ENCODE measurements at regions not wholly inside any gene's neighbourhood (a gene's known extent, or its start where the extent isn't known, plus 50 kb on each side); places are given as distances from the start of the nearest gene placed in this dataset.

DNA sequence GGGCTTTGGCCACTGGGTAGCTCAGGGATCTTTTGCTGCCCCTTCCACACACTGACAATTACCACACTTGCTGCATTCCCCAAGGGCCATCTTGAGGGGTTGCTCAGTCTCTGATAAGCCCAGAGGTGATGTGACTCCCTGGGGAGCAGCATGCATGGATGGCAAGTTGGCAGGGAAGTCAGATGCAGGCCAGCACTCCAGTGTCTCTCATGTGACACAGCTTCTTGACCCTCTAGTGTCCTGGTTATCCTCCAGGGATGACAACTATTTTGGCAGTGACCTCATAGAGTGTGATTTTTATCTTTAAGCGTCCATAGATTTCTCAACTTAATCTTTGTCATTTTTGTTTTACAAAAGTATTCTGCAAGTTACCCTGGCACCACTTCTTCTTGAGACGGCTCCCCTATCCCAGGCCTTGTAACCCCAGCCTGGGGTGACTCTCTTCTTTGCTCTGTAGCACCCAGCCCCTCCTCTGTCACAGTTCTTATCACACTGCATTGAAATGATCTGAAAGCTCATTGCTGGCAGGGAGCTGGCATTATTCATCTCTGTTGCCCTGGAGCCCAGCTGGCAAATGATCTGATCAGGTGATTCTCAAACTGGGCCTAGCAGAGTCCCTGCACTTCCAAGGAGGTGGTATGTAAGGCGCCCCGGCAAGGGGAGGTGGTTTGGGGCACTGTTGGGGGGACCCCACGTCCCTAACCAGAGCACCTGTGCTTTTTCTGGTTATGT lies 72.6 kb downstream of the TENT5C start:
- DNase-seq (ENCODE audit: low read depth), result no peak

DNA sequence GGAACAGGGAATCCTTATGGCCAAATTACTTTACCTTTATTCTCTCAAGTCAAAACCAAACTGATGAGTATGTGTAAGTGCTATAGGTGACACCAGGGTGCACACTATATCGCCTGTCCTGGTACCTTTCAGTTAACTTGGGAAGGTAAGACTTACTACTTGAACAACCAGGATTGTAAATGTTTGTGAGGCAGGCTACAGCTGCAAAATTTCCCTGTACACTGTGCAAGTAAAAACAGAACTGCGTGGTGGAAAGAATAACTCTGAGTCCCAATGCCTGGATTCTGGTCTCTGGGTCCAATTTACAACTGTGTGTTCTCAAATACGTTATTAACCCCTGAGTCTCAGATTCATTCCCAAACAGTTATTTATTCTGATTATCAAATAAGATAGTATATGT lies 73.5 kb downstream of the TENT5C start:
- no peak for DNase-seq (ENCODE audit: low read depth)

DNA sequence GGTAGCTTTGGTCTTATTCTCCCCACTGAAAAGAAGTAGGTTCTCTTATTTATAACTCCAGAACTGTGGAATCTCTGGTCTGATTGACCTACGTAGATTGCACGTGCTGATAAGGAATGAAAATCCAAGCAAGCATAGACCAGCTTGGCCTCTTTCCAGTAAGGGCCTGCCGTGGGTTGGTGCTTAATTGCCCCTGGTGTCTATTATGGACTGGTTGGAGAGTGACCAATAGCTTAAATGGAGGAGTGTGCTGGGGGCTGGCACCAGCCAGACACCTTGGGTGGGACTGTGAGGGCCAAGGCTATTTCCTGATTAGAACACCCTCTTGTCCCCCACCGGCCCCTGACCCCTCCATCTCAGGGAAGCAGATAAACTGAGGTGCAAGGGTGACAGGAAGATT lies 74.0 kb downstream of the TENT5C start:
- no peak for DNase-seq (ENCODE audit: low read depth)

DNA sequence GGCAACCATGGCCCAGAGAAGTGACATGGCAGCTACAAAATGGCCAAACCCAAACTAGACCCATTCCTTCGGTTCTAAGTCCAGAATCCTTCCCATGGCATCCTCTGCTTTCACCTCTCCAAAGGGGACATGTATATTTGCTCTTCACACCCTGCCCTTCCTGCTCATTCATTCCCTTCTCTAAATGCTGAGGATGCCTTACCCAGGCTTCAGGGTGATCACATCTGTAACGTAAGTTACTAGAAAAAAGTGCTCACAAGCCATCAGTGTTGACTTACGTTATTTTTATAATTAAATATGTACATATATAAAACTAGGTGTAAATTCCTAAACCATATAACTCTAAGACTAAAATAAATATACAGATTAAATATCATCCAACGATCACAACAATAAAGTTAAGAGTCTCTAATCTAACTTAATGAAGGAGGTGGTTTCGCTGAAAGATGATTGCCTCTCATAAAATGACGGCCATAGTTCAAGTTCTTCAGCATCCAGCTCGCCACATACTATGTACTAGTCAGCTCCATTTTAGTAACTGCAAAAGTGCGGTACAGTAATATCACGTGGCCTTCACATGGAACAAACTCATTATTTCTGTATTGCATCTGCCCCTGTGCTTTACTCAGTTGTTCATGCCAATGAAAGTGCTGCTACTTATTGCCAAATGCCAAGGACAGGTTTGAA lies 74.6 kb downstream of the TENT5C start:
- no peak for DNase-seq (ENCODE audit: low read depth)

DNA sequence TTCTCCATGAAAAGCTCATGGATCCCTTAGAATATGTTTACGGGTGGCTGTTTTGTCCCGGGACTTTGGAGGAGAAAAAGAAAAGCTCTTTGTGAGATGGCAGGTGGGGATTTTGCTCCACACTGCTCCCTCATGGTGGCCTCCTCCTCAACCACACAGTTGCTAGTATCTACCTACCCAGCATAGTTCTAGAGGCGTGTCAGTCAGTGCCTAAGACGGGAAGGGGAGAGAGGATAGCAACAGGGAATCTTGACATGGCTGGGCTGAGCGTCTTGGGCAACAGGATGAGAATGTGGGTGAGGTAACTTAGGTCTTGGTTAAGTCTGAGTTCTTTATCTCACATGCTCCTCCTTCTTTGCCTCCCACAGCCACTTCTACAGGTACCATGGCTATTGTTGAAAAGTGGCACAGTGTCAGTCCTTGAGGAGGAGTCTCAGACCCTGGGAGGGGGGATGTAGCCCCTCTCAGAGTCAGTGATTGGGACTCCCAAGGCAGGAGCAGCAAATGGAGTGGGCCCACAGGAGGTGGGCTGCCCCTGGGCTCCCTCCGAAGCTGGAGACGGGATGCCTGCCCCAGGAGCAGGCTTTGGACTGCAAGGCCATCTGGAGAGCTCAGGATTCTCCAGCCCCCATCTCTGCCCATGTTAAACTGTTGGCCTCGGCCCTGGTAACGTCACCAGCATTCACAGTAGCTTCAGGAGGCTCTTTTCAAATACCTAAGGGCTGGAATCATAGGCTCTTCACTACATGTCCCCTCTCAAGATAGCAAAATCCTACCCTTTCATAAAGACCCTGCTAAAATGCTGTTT lies 75.4 kb downstream of the TENT5C start:
- DNase-seq (ENCODE audit: low read depth), result no peak

DNA sequence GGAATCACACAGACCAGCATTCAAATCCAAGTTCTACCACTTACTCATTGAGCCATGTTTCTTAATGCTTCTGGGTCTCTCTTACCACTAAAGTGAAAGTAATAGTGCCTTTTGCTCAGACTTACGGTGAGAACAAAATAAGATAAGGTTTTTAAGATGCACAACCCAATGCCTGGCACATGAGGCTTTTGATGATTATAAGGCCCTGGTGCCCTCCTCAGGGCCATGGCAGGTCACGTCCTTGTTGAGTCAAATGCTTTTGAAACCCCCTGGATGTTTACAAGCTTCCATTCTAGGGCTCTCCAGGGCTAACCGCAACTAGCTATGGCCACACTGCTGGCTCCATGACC lies 76.0 kb downstream of the TENT5C start:
- no peak for DNase-seq (ENCODE audit: low read depth)

DNA sequence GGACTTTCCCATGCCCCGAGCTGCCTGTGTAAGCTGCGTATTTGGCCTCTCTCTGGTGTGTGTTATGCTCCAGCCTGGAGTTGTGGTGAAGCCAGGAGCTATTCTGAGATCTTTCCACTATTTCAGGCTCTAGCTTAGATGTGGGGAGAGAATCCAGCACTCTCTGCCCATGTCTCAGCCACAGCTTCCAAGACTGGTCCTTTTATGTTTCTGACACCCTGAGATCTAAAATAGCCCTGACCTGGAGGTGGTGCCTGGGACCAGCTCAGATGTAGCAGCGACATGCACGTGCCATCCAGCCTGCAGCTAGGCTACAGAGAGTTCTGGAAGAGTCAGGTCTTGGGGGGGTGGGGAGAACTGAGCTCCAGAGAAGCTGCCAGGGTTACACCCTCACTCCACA lies 76.5 kb downstream of the TENT5C start:
- DNase-seq (ENCODE audit: low read depth), result no peak

DNA sequence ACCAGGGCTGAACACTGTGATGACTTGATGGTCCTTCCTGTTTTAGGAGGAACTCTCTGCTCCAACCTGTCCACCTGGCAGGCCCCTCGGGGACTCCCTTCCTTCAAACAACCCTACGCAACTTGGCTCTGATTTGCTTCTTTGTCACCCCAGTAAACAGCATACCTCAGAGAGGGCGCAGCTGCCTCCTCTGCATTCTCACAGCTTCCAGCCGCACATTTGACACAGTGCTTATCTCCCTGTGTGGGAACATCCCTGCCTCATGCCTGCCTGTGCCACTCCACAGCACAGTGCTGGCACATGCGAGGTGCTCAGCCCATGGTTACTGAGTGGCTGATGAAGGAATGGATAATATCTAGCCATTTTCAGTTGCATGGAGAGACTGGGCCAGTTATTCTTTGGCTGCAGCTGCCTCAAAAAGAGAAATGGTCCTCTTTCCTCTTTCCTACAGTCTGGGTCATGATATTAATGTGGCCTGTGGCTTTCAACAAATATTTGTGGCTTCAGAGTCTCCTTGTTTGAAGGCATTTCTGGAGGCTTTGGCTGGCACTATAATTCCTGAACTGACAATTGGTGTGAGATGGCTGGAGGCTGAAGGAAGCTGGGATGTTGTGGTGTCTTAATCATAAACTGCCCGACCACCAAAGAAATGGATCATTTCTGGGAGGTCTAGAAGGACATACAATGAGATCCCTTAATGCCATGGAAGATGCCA lies 77.9 kb downstream of the TENT5C start:
- no peak for DNase-seq (ENCODE audit: low read depth)

DNA sequence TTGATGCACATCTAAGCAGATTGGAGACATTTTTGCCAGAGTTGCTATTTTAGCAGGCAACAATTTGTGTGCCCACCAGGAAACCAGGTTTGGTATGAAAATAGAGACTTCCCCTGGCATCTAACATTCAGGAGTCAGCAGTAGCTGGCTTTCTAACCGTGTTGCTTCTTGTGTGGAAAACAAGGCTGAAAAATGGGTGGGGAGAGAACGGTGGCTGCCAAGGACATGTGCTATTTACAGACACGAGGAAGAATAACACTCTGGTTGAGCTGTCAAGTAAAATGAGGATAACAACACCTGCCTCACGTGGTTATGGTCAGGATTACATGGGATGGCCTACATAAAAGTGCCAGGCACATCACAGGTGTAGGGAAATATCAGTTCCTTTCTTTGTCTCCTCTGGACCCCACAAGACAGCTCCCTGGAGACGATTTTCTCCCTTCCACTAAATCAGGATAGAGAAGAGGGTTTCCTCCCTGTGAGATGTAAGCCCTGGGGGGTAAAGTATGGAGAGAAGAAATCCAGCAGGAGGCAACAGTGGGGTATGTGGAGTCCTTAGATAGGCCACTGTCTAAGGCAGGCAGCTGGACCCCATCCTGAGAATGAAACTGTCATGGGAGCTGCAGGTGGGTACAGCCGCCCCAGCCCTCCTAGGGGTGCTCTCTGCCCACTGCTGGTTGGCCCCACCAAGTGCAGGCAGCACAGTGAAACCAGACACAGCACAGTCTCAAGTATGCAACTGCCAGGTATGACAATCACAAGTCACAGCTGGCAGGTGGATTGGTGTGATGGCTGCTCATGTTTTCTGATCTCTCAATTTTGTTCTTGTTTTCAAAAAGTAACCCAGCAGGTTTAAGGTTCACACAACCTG lies 80.3 kb downstream of the TENT5C start:
- DNase-seq (ENCODE audit: low read depth), result no peak

DNA sequence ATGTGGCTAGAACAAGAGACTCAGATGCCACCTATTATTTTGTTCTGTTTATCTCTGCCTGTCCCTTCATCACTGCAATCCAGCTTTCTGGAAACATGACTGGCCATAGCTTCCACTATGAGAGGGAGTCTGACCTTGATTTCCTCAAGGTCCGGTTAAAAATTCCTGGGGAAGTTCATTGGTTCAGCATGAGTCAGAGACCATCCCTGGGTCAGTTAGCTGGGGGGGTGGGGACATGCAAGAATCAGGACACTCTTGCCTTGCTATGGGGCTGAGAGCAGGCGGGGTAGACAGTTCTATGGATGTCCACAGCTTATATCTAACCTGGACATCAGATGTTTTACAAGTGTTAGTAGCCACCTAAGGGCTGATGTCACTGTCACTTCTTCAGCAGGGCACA lies 81.1 kb downstream of the TENT5C start:
- DNase-seq (ENCODE audit: low read depth), result no peak

DNA sequence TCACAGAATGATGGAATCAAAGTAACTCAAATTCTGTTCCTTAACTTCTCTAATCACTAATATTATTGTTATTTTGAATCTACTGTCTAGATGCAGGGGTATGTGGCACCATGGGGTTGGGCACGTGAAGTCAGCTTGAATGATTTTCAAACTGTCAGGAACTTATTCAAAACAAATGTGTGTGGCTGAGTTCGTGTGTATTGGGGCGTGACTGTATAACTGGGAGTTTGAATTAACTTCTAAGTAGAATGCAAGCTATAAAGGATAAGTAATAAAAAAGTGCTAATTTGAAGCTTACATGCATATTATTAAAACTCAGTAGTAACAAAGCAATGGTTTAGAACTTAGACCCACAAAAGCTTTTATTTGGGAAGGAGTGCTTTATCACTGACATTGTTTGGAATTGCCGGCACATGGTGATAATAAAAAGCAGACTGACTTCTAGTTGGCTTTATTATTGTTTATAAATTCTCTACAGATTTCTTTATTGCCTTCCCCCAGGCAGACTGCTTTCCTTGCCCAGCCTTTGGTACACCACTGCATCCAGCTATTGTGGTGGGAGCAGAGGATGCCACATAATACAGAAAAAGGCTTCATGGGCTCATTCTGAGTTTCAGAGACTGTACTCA lies 84.3 kb downstream of the TENT5C start:
- DNase-seq (ENCODE audit: low read depth), result no peak

DNA sequence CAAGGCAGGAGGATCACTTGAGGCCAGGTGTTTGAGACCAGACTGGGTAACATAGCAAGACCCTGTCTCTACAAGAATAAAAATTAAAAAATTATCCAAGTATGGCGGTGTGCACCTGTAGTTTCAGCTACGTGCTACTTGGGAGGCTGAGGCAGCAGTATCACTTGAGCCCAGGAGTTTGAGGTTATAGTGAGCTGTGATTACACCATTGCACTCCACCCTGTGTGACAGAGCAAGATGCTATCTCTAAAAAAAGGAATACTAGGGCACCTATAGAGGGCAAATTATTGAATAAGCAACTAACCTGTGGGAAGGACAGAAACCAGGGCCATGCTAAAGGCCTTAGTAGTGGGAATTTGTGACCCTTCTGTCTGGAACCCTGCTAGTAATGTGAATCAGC lies 86.1 kb downstream of the TENT5C start:
- no peak for DNase-seq (ENCODE audit: low read depth)

DNA sequence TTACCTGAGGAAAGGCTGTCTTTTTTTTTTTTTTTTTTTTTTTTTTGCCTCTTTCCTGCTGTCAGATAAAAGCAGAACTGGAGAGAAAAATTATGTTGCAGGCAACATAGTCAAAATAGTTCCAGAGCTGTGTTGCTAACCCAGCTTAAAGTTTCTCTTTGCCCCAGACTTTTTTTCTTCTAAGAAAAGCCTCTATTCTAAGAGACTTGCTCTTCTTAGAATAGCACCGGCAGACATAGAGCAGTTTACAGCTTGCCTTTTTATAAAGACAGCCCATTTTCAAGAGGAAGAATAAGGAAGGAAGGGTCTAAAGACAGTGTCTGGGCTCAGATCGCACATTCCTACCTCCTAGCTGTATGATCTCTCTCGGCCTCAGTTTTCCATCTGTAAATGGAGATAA lies 88.7 kb downstream of the TENT5C start:
- no peak for DNase-seq (ENCODE audit: low read depth)

DNA sequence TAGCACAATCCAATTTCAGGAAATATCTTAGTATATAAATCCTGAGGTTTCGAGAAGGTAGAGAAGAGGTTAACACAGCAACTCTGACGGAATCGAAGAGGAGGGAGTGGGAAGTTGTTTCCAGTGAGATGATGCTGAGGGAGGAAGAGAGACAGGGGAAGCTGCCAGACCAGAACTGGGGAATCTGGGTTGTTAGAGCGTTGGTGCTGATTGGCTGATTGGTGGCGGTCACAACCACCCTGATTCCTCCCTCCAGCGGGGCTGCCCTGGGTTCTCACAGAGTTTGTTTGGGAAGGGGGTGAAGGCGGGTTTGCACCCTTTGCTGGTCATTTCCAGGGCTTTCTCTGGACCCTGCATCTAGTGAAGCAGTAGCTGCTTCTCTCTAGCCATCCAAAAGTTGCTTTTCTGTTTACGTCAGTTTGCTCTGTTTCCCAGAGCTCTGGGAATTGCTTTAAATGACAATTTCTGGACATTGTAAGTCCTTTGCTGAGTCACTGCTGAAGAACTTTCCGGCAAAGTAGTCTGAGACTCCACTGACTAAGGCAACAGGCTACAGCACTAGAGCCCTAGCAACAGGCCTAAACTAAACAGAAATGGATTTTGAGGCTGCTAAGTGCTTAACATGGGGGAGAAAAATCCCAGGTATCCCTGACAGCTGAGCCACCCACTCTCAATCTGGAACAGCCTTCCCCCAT lies 90.1 kb downstream of the TENT5C start:
- no peak for DNase-seq (ENCODE audit: low read depth)

DNA sequence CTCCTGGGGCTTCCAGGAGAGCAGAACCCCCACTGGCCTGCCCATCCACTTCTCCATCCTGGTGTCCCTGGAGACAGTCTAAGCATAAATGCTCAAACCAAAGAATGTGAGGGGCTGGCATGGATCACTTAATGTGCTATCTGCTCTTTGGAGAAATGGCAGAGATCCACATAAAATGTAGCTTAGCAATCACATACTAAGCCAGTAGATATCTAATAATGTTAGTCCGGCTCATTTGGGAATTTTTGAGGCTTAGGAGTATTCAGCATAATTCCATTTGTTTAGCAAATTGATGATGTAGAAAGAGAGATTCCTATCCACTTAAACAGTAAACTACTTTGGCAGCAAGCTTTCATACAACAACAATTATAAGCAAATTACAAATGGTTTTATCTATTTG lies 90.7 kb downstream of the TENT5C start:
- DNase-seq (ENCODE audit: low read depth), result no peak

DNA sequence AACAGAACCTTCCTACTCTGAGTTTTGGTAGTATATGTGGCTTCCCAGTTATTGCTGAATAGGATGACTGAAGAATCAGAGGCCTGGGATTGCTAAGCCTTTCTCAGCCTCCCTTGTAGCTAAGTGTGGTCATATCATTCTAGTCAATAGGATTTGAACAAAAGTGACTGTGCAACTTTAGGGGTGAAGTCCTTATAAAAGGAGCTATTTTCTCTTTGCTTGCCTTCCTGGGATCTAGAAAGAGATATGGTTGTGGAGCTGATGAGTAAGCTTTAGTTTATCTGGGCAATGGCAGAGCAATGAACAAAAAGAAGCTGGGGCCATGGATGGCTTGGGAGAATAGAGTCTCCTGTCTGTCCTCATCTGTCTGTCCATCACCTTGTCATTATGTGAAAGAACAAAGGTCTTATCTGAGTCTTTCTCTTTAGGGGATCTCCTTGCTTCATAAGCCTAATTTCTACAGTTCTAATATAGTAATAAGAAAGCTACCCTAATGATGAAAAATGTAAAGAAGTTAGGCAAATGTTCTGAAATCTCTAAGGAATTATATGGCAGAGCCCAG lies 91.5 kb downstream of the TENT5C start:
- no peak for DNase-seq (ENCODE audit: low read depth)

DNA sequence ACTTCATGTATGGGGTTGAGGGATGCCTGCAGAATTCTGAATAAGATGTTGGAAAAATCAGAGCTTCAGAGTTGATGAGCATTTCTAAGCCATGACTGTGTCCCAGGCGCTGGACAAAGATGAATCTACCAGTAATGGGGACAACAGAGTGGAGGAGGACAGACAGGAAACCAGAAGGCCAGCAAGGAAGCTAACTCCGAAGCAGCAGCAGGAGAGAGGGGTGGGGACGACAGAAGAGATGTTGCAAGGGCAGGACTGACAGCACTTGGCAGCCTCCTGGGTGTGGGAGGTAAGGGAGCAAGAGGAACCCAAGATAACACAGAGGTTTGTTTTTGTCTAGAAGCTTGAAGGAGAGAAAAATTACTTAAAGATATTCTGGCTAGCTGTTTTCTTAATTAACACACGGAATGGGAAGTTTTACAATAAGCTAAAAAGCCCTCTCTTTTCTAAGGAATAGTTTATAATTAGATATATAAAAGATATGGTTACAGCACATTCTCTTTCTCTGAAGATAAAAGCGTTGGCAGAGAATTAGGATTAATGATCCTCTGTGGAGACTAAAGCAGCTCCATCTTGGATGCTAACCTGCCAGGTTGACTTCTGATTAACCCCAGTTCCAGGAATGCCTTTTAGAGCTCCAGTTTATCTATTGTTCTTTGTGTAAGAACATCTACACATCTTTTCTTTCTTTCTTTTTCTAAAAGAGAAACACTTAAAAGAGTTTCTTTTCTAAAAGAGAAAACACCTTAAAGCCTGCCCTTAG lies 92.7 kb downstream of the TENT5C start:
- no peak for DNase-seq (ENCODE audit: low read depth)

DNA sequence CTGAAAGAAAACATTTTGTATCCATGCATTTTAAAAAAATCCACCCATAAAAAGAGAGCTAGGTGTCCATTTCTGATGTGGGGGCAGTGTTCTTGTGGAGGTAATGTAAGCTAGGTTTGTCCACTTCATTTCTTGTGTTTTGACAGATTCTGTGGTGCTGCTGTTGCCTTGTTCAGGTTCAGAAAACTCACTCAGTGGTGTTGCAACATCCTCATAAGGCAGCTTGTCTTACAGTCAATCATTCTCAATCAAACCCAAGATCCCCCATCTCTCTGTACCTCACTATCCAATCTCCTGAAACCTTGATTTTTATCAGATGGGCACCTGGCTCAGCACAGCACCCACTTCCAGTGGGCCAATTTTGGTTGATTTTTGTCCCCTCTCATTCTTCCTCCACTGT lies 94.1 kb downstream of the TENT5C start:
- DNase-seq (ENCODE audit: low read depth), result no peak

DNA sequence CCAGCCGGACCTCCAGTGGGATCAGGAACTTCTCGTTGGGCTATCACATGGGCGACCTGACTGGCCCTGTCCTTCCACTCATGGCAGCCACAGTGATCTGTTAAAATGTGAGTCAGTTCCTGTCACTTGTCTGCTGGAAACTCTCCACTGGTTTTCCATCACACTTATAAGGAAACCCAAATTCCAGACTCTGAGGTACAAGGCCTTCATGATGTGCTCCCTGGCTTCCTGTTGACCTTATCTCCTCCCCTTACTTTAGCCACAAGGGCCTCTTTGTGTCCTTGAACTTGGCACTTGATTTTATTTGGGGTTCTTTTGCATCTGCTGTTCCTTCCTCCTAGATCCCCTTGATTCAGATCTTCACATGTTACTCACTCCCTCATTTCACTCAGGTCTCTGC lies 96.8 kb downstream of the TENT5C start:
- no peak for DNase-seq (ENCODE audit: low read depth)

Data from stimulated activated CD8-positive, alpha-beta memory T cell treated with anti-CD3 and anti-CD28 coated beads, Interleukin-15, amount 100 ng/mL, for 24 hours (primary cell).